Stimulated activated naive CD4-positive, alpha-beta T cell (primary cell): ENCODE measurements at regions not wholly inside any gene's neighbourhood (a gene's known extent, or its start where the extent isn't known, plus 50 kb on each side); places are given as distances from the start of the nearest gene placed in this dataset.

Experiments used
- DNase-seq, 6 experiments: peaks; one replicate each; lab custom pipeline; 2025; lab: John Stamatoyannopoulos, UW

GRCh38 chr3:181442066-181442465 lies 269.7 kb upstream of the SOX2 start:
- no peak for DNase-seq

DNA sequence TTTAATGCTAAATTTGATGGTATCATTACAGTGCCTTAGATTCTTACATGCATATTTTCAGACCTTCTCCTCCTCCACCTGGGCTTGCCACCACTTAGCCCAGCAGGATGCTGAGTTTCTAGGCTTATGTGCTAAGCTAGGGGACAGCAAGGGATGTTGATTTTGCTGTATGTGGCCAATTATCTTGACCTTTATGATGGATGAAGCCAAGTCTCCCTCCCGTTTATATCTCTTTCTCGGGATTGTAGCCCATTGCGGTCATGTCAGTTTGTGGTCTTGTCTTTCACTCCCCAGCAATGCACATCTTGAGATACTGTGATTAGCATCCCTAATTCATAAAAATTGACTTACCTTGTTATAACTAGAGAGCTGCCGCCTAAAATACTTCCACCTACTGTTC lies 278.7 kb upstream of the SOX2 start:
- no peak for DNase-seq

- no peak for DNase-seq
Observed at GRCh38 chr3:181431748-181432147, 280.0 kb upstream of the SOX2 start.

DNA sequence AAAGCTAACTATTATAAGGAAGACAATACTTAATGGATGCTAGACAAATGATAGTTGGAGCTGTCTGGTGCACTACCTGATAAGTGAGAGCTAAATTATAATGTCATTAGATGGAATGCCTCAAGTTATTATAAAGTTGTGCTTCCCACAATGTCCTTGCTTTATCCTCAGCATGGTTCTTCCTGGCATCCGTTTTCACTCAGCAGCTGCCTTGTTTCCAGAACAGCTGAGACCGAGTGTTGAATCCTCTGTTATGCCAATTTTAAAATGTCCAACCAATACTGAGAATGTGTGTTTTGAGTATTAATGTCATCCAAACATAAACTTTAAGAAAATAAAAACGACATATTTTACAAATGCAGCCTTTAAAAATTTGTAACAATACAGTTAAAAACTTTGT lies 286.7 kb upstream of the SOX2 start:
- DNase-seq = no peak

GRCh38 chr3:181418233-181418632 lies 293.5 kb upstream of the SOX2 start:
- DNase-seq = no peak

DNA sequence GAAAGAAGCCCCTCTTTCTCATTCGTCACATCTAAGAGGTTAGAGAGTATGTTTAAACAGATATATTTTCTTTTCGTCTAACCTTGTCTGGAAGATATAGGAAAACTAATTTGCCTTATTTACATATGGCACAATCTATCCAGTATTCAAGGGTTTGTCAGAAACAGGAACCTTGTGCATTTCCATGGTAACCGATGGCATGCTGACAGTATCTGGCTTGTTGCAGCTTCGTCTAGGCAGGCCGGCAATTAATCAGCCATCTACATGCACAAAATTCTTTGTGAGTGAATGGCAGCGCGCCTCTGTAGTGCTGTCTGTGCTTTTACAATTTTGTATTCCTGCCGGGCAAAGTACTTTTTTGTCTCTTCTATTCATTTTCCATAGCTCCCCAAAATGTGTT lies 294.0 kb upstream of the SOX2 start:
- DNase-seq = no peak

DNA sequence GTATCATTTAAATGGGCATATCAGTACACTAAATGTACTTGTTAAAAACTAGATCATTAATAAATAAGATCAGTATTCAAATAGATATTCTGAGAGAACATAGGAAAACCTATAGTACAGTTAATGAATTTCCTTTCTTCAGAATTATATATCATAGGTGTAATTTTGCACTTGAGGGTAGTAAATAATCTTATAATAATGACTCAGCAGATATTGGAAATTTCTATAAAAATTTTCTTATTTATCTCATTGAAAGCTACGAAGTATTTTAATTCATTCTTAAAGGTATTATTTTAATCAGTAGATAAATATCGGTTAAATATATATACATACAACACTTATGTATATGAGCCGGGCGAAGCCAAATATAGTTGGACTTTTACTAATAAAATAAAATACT lies 300.9 kb upstream of the SOX2 start:
- DNase-seq = no peak

GRCh38 chr3:181403876-181404660 lies 307.7 kb upstream of the SOX2 start:
- no peak for DNase-seq

DNA sequence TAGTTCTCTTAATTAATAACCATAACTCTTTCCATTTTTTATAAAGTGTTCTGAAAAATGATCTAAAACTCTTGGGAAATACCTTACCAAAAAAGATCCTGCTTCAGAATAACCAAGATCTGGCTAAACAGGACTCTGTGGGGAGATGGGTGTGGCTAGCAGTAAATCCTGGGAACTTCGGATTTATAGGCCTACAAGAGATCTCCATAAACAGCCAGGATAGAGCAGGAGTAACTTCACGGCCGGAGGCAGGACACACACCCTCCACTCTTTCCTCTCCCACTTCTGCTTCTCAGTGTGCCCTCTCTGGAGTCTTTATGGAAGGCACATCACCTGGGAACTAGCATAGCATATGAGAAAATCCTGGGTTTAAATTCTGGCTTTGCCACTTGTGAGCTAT lies 309.4 kb upstream of the SOX2 start:
- no peak for DNase-seq

- DNase-seq = no peak
Observed at GRCh38 chr3:181384970-181385369, 326.8 kb upstream of the SOX2 start.

- no peak for DNase-seq
Observed at GRCh38 chr3:181383760-181384159, 328.0 kb upstream of the SOX2 start.

DNA sequence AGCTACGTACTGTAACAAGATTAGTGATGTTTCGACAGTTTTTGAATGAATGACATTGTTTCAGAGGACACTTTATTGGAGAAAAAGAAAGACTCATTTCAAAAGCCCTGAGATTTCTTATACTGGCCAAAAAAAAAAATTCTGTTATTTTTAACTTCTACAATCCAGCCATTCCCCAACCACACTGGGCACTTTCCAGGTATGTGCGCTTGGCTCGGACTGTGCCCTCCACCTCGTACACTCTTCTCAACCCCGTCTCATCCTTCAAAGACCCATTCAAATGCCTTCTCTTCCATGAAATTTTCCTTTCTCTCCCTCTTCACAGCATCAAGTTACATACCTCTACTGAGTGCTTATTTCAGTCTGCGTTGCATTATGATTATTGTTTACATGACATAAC lies 328.5 kb upstream of the SOX2 start:
- no peak for DNase-seq

GRCh38 chr3:181382656-181383055 lies 329.1 kb upstream of the SOX2 start:
- no peak for DNase-seq

DNA sequence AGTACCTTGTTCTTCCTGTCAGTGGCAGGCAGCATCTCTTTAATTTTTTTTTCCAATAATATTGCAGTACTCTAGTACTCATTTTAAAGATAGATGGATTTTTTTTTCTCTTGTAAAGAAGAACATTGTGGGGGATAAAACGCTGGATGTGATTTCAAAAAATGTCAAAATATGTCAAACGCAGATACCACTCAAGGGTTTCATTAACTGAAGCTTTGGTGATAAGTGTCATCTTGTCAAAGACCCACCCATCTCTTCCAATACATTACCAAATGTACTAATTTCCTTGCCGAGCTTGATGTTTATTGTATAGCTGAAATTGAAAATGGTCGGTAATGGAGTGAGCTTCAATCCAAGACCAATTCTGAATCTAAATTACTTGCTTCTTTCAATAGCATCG lies 332.4 kb upstream of the SOX2 start:
- no peak for DNase-seq

DNA sequence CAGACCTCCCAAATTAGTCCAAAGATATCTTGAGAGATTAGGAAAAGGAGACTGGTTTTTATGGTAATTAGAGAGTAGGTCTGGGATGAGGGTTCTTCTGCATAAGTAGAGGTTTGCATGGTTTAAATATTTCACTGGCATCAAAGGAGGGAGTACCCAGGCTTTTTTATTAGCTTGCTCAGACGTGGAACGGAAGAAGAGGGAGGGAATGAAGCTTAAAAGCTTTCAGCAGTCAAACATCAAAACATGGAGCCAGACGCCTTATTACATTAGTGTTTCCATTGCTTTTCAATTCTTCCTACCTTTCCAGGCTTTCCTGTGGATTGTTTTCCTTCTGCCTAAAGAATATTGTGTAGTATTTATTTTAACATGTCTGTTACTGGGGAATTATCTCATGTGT lies 342.1 kb upstream of the SOX2 start:
- no peak for DNase-seq

DNA sequence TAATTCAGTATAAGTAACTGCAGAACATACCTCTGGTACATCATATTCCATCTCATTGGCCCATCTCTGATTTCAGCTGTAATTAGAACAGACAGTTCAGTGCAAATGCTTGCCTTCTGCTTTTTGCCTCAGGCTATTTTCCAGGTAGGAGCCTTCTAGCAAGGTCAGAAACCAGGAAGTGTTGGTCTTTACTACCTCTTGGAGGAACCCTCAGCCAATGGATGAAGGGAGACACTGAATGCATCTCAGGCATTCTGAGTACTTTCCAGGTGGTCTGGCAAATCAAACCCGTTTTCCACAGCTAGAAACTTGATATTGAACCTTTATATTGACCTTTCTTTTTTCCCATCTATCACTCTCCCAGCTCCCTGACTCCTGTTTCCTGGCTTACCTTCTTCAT lies 348.5 kb upstream of the SOX2 start:
- no peak for DNase-seq

- no peak for DNase-seq
Observed at GRCh38 chr3:181362378-181362777, 349.3 kb upstream of the SOX2 start.

- DNase-seq = no peak
Observed at GRCh38 chr3:181358562-181358961, 353.2 kb upstream of the SOX2 start.

GRCh38 chr3:181358060-181358459 lies 353.7 kb upstream of the SOX2 start:
- no peak for DNase-seq

DNA sequence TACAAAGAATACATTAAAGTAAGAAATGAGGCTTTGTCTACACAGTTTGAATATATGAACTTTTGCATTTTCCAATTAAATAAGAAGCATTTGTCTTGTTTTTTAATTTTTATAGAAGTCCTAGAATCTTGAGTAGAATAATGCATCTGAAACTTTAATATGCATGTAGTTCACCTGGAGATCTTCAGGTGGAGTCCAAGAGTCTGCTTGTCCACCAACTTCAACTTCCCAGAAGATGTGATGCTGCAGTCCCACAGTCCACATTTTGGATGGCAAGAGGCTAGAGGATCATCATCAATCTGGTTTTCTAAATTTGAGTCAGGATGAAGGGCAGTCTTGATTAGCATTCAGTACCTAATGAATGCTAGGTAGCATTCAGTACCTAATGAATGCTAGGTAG lies 357.6 kb upstream of the SOX2 start:
- DNase-seq = no peak

GRCh38 chr3:181344331-181344730 lies 354.8 kb upstream of the DNAJC19 start:
- DNase-seq = no peak

- DNase-seq = no peak
Observed at GRCh38 chr3:181336597-181336996, 347.1 kb upstream of the DNAJC19 start.

- no peak for DNase-seq
Observed at GRCh38 chr3:181333394-181333793, 343.9 kb upstream of the DNAJC19 start.

GRCh38 chr3:181330821-181331563 lies 341.5 kb upstream of the DNAJC19 start:
- DNase-seq = no peak
